A673 (cell line): ENCODE measurements at regions not wholly inside any gene's neighbourhood (a gene's known extent, or its start where the extent isn't known, plus 50 kb on each side); places are given as distances from the start of the nearest gene placed in this dataset.

Experiments used
- BruUV-seq: library from RNA; stranded (reverse); fragments of 400-500 nt; replicated peaks from 2 replicates; lab custom pipeline; 2021; lab: Mats Ljungman, UMichigan
- CTCF ChIA-PET: fragments of 300-600 bp; sonication (Branson Sonifier 250); formaldehyde crosslinking; loops from one replicate; lab custom pipeline; 2022; ENCODE audit warnings: antibody characterized with exemption; lab: Charles Lee
- POLR2A ChIA-PET: fragments of 300-600 bp; sonication (Branson Sonifier 250); formaldehyde crosslinking; loops from one replicate; lab custom pipeline; 2022; ENCODE audit warnings: antibody characterized with exemption; ENCODE audit not compliant: low non-redundant PET; lab: Charles Lee
- DNase-seq: peaks from one replicate; pipeline ENCODE4 v3.0.0-alpha.2; 2015; ENCODE audit warnings: low spot score
- H3K27ac ChIP-seq: fragments of 200-600 bp; sonication (generic); 2 replicates; pipeline ENCODE4 v1.5.1; 2016; ENCODE audit warnings: mixed run types, low read depth, mild to moderate bottlenecking, mixed read lengths, antibody characterized with exemption, low read length; ENCODE audit not compliant: poor library complexity, severe bottlenecking
- H3K27me3 ChIP-seq: fragments of 200-600 bp; sonication (generic); replicated peaks from 2 replicates; pipeline ENCODE4 v1.6.1; 2017; ENCODE audit warnings: mixed run types, low read depth, mild to moderate bottlenecking, mixed read lengths, antibody characterized with exemption, low read length; ENCODE audit not compliant: insufficient read depth, poor library complexity
- H3K36me3 ChIP-seq: fragments of 200-600 bp; sonication (generic); 2 replicates; pipeline ENCODE4 v1.6.1; 2016; ENCODE audit warnings: mixed run types, mild to moderate bottlenecking, mixed read lengths, antibody characterized with exemption, low read length; ENCODE audit not compliant: insufficient read depth, poor library complexity, severe bottlenecking
- H3K4me1 ChIP-seq: fragments of 200-600 bp; sonication (generic); 2 replicates; pipeline ENCODE4 v1.6.1; 2017; ENCODE audit warnings: mixed run types, mild to moderate bottlenecking, mixed read lengths, antibody characterized with exemption, low read length; ENCODE audit not compliant: insufficient read depth, poor library complexity, severe bottlenecking
- H3K4me3 ChIP-seq: fragments of 200-600 bp; sonication (generic); 2 replicates; pipeline ENCODE4 v1.5.1; 2016; ENCODE audit warnings: low read depth, mixed run types, mild to moderate bottlenecking, mixed read lengths, low read length; ENCODE audit not compliant: poor library complexity, severe bottlenecking
- H3K9me3 ChIP-seq: fragments of 200-600 bp; sonication (generic); 2 replicates; pipeline ENCODE4 v1.6.1; 2016; ENCODE audit warnings: mixed run types, low read depth, mild to moderate bottlenecking, mixed read lengths, antibody characterized with exemption, low read length; ENCODE audit not compliant: poor library complexity, severe bottlenecking
- EZH2 ChIP-seq: fragments of 200-600 bp; sonication (generic); IDR thresholded peaks from 2 replicates; pipeline ENCODE4 v1.6.1; 2017; ENCODE audit warnings: borderline replicate concordance, low read depth, mild to moderate bottlenecking, mixed read lengths, antibody characterized with exemption, low read length; ENCODE audit not compliant: poor library complexity, severe bottlenecking
- intact Hi-C: fragments of 100-400 bp; cut with micrococcal nuclease; formaldehyde crosslinking; loops from one replicate; pipeline ENCODE4 v1.10.0; 2022; ENCODE audit not compliant: unreplicated experiment
- TF ChIP-seq, protein P1 (sequence below): fragments of 300-800, 200-600 bp; sonication (generic); conservative IDR thresholded peaks from 2 replicates; pipeline ENCODE4 v1.5.1; 2017; ENCODE audit warnings: low read depth, mild to moderate bottlenecking, antibody characterized with exemption, low read length, moderate library complexity, mixed read lengths

DNA sequence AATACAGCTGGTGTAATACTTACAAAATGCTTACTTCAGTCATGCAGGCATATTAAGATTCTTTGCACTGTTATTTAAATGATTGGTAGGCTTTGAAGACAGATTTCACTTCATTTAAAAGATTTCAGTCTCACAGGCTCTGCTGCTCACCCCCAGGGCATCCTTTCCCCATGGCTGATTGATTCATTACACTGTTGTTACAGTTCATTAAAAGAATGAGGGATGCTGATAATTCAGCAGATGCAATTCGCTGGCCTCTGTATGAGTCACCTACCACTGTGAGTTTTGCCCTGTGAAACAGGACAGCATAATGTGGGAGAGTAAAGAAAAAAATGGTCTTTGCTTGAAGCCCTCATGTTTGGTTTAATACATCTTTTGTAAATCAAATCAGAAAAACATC, 246.9 kb downstream of the CYLC2 start:
- Histone ChIP-seq H3K36me3 (no peaks in the 10 kb centered on the region), H3K4me1 (no peaks in the 10 kb centered on the region), H3K4me3 (no peak overlapping the region), H3K27ac (no peak overlapping the region), H3K27me3 (no peaks in the 10 kb centered on the region), H3K9me3 (no peaks in the 10 kb centered on the region)
- POLR2A ChIA-PET = no interaction called here
- no peak for TF ChIP-seq EZH2
- TF ChIP-seq, protein P1, sequence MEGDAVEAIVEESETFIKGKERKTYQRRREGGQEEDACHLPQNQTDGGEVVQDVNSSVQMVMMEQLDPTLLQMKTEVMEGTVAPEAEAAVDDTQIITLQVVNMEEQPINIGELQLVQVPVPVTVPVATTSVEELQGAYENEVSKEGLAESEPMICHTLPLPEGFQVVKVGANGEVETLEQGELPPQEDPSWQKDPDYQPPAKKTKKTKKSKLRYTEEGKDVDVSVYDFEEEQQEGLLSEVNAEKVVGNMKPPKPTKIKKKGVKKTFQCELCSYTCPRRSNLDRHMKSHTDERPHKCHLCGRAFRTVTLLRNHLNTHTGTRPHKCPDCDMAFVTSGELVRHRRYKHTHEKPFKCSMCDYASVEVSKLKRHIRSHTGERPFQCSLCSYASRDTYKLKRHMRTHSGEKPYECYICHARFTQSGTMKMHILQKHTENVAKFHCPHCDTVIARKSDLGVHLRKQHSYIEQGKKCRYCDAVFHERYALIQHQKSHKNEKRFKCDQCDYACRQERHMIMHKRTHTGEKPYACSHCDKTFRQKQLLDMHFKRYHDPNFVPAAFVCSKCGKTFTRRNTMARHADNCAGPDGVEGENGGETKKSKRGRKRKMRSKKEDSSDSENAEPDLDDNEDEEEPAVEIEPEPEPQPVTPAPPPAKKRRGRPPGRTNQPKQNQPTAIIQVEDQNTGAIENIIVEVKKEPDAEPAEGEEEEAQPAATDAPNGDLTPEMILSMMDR = no peak
- no TSS peak for BruUV-seq
- intact Hi-C loops = no loop called here
- CTCF ChIA-PET = no interaction called here
- DNase-seq = no peak

DNA sequence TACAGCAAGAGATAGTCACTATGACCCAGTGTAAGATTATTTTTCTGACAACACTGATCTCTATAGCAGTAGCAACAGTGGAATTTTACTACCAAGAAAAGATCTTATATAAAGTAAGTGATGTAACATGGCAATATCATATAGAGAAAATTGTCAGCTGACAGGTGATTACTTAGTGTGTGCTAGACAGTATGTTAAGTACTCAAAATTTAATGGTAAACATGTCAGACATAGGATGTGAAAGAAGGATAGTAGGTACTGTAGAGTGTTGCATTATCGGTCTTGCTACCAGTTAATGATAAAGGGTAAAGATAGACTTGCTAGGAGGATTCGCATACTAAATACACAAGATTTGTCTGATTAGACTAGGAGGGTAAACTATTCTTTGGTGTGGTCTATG, 247.4 kb downstream of the CYLC2 start:
- no TSS peak for BruUV-seq
- POLR2A ChIA-PET = no interaction called here
- Histone ChIP-seq H3K27ac (no peak overlapping the region), H3K4me1 (no peaks in the 10 kb centered on the region), H3K9me3 (no peaks in the 10 kb centered on the region), H3K4me3 (no peak overlapping the region), H3K36me3 (no peaks in the 10 kb centered on the region), H3K27me3 (no peaks in the 10 kb centered on the region)
- intact Hi-C loops = no loop called here
- DNase-seq = no peak
- TF ChIP-seq EZH2 = no peak
- TF ChIP-seq, protein P1 = no peak
- CTCF ChIA-PET = no interaction called here

DNA sequence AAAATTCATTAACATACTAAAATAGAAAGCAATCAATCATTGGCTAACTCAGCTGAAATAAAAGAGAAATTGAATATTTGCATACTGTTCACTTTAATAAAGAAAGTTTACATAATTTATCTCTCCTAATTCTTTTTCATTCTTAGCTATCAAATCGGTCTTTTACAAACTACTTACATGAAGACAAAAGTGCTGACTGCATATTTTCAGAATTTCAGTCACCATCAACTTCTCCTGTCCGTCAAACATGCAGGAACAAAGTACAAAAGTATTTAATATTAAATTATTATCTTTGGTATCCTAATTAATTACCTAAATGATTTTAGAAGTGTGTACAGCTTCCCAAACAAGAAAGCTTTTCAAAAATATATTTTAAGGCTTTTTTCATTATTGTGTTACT, 248.4 kb downstream of the CYLC2 start:
- H3K4me3 ChIP-seq = no peak overlapping the region
- TF ChIP-seq, protein P1 = no peak
- no peak for TF ChIP-seq EZH2
- no peaks in the 10 kb centered on the region for H3K36me3 ChIP-seq
- POLR2A ChIA-PET = no interaction called here
- BruUV-seq = no TSS peak
- no peak for DNase-seq
- no peaks in the 10 kb centered on the region for H3K27me3 ChIP-seq
- no peak overlapping the region for H3K27ac ChIP-seq
- H3K9me3 ChIP-seq = no peaks in the 10 kb centered on the region
- no peaks in the 10 kb centered on the region for H3K4me1 ChIP-seq
- CTCF ChIA-PET = no interaction called here
- intact Hi-C loops = no loop called here
